Ramos (cell line): ENCODE measurements at regions not wholly inside any gene's neighbourhood (a gene's known extent, or its start where the extent isn't known, plus 50 kb on each side); places are given as distances from the start of the nearest gene placed in this dataset.

ENCODE experiments used
- in situ Hi-C: fragments of 300-500 bp; cut with MboI; formaldehyde crosslinking; loops from one replicate; pipeline ENCODE4 v1.14.3; 2022; ENCODE audit warnings: low sequenced_read_pairs; ENCODE audit not compliant: unreplicated experiment

DNA sequence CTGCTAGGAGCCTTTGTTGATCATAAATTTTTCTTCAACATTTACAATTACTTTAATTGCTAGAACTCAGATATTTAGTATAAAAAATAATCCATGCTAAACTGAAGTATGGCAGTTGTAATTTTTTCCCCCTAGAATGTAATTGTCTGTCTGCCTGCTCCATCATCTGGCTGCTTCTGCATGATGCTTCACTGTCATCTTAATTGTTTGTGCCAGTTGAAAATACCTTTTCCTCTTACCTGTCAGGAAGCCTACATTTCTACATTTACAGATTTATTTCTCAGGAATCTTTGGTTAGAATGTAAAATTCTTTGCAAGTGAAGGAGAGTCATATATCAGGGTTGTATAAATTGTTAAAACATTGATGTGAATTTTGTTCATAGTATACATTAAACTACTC, 348.6 kb downstream of the GRXCR1 start:
- in situ Hi-C loops, result no loop called here

GRCh38 chr4:43242606-43243005, 350.1 kb downstream of the GRXCR1 start:
- in situ Hi-C loops, result no loop called here

GRCh38 chr4:43243433-43244116, 351.1 kb downstream of the GRXCR1 start:
- in situ Hi-C loops, result no loop called here

GRCh38 chr4:43244688-43245382, 352.3 kb downstream of the GRXCR1 start:
- in situ Hi-C loops, result no loop called here

GRCh38 chr4:43251841-43252240, 359.3 kb downstream of the GRXCR1 start:
- in situ Hi-C loops, result no loop called here

GRCh38 chr4:43253541-43253940, 361.0 kb downstream of the GRXCR1 start:
- in situ Hi-C loops, result no loop called here

DNA sequence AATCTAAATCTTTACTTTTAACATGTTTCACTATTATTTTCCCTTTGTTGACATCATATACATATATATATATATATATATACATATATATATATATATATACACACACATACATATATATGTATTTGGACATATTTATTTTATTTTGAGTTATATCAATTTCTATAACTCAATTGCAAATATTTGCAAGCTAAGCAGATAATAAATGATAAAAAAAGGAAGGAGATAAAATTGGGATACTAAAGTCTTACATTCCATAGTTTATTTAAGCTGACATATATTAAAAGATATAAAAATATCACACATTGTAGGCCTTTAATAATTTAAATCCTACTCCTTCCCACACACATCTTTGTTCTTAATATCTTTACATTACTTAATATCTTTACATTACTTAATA, 372.2 kb downstream of the GRXCR1 start:
- in situ Hi-C loops, result no loop called here

- in situ Hi-C loops, result no loop called here
Observed at GRCh38 chr4:43271946-43272345, 379.4 kb downstream of the GRXCR1 start.

DNA sequence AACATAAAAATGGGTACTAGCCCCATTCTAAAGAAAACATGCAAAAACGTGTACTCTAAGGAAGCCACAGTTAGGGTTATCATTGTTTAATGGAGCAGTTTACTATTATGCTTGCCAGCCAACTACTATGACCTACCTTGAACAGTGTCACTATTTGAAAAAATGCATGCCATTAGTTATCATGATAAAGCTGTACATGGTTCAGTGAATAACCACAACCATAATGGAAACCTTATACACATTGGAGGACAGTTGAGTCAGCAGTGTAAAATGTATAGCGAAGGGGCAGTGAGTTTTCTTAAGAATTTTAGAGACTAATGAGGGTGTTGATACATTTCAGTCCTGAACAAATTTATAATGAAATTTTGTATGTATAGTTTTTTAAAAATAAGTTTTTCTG, 381.9 kb downstream of the GRXCR1 start:
- in situ Hi-C loops, result no loop called here

GRCh38 chr4:43275779-43276178, 383.3 kb downstream of the GRXCR1 start:
- in situ Hi-C loops, result no loop called here

DNA sequence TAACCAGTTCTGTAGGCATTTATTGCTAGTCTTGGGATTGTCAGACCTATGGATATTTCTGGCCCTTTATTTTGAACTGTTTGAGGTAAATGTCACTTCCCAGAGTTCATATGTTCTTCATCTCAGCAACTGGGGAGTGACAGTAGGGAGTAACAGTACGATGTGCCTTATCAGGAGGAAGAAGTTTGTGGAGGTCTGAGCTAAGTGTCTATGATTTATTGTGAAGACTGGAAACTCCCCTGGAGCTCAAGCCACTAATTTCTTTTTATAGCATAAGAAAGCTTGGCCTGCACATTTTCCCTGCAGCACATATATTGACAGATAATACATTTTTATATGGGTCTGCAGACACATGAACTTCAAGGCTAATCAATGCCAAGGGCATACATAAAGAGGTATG, 383.8 kb downstream of the GRXCR1 start:
- in situ Hi-C loops, result no loop called here

DNA sequence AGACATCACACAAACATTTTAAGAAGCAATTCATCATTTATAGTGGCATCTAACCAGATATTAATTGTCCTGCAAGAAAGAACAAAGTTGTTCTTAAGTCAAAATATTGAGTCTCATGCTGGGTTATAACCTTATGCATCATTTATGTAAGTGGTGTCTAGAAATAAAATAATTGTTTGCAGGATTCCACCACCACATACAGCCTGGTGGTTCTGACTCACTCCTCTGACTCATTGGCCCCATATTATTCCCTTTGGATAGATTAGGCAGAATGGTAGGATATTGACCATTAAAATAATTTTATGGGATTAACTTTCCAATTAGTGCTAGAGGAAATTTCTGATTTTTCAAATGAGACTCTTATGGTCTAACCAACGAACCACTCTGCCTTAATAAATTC, 384.5 kb downstream of the GRXCR1 start:
- in situ Hi-C loops, result no loop called here

DNA sequence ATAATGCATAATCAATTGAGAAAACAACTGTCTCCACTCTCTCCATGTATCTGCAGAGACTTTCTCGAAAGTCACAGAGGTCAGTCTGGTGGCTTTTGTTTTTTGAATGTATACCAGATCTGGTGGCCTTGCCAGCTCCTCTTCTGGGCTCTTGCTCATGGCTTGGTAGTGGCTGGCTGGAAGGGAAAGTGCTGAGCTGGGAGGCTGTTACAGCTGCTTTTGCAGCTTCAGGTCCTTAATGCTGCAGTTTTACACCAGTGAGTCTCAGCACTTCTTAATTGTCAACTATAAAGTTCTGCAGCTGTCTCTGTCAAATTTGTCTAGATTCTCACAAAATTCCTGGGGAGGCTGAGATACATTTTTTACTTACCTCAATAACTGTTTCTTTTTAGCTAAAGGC, 390.0 kb downstream of the GRXCR1 start:
- in situ Hi-C loops, result no loop called here

GRCh38 chr4:43286137-43286536, 393.6 kb downstream of the GRXCR1 start:
- in situ Hi-C loops, result no loop called here

- in situ Hi-C loops, result no loop called here
Observed at GRCh38 chr4:43296946-43297528, 404.5 kb downstream of the GRXCR1 start.

- in situ Hi-C loops, result no loop called here
Observed at GRCh38 chr4:43316813-43317212, 424.3 kb downstream of the GRXCR1 start.

- in situ Hi-C loops, result no loop called here
Observed at GRCh38 chr4:43325220-43325967, 432.9 kb downstream of the GRXCR1 start.

GRCh38 chr4:43330288-43330687, 437.8 kb downstream of the GRXCR1 start:
- in situ Hi-C loops, result no loop called here

GRCh38 chr4:43331226-43332051, 438.9 kb downstream of the GRXCR1 start:
- in situ Hi-C loops, result no loop called here

DNA sequence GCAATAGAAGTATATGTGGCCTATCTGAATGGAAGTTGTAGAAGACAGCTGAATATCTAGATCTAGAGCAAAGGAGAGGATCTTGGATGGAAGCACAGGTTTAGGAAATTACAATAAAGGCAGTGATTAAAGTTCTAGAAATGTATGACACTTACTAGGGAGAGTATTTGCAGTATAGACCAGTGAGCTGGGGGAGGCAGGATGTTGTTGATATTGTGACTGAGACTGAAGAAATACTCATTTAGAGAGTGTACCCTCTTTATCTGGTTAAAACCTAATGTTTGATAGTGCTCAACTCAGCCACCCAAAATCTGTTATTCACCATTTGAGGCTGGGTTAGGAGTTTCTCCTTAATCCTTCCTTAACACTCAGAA, 439.5 kb downstream of the GRXCR1 start:
- in situ Hi-C loops, result no loop called here
